Nephron progenitor cell (in vitro differentiated cells): ENCODE measurements at regions not wholly inside any gene's neighbourhood (a gene's known extent, or its start where the extent isn't known, plus 50 kb on each side); places are given as distances from the start of the nearest gene placed in this dataset.

ENCODE experiments used
- DNase-seq: peaks from one replicate; pipeline ENCODE4 v3.0.0; 2021
- H3K27ac Mint-ChIP-seq: 2 replicates; pipeline ENCODE4 v1.8.0; 2021; ENCODE audit warnings: mild to moderate bottlenecking, moderate library complexity, mixed read lengths
- H3K27me3 Mint-ChIP-seq: 2 replicates; pipeline ENCODE4 v1.8.0; 2021; ENCODE audit warnings: mild to moderate bottlenecking, low read depth, mixed read lengths; ENCODE audit not compliant: poor library complexity
- H3K36me3 Mint-ChIP-seq: 2 replicates; pipeline ENCODE4 v1.8.0; 2021; ENCODE audit warnings: low read depth, mixed read lengths
- H3K4me1 Mint-ChIP-seq: 2 replicates; pipeline ENCODE4 v1.8.0; 2021; ENCODE audit warnings: mixed read lengths
- H3K4me3 Mint-ChIP-seq: 2 replicates; pipeline ENCODE4 v1.8.0; 2021; ENCODE audit warnings: mild to moderate bottlenecking, moderate library complexity, mixed read lengths
- H3K9me3 Mint-ChIP-seq: 2 replicates; pipeline ENCODE4 v1.8.0; 2021; ENCODE audit warnings: mild to moderate bottlenecking, moderate library complexity, mixed read lengths
- CTCF ChIP-seq: fragments of 200-600 bp; sonication (generic); IDR thresholded peaks from 2 replicates; pipeline ENCODE4 v1.5.0; 2021; ENCODE audit warnings: antibody characterized with exemption

DNA sequence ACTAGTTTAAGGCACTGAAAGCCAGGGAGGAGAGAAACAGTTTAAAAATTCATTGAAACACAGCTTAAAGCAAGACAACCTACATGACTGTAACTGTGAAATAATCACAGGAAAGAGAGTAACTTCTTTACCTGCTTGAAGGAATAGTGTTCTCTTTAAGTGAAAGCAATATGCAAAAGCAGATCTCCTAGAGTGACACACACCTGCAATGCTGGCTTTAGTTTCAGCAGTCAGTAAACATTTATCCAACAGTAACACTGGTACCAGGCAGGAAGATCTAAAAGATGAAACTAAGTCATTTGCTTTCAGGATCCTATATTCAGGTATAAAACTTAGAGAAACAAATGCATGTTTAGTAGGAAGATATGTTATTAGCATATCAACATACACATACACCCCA, 85.3 kb upstream of the PPM1H start:
- no peak for TF ChIP-seq CTCF
- no peak for DNase-seq
- H3K4me1 Mint-ChIP-seq, result peaks cover 21% of the 10 kb centered on the region
- no peaks in the 10 kb centered on the region for H3K36me3 Mint-ChIP-seq
- no peak overlapping the region for H3K4me3 Mint-ChIP-seq
- H3K9me3 Mint-ChIP-seq, result no peaks in the 10 kb centered on the region
- no peak overlapping the region for H3K27ac Mint-ChIP-seq
- H3K27me3 Mint-ChIP-seq, result peaks cover 3% of the 10 kb centered on the region

DNA sequence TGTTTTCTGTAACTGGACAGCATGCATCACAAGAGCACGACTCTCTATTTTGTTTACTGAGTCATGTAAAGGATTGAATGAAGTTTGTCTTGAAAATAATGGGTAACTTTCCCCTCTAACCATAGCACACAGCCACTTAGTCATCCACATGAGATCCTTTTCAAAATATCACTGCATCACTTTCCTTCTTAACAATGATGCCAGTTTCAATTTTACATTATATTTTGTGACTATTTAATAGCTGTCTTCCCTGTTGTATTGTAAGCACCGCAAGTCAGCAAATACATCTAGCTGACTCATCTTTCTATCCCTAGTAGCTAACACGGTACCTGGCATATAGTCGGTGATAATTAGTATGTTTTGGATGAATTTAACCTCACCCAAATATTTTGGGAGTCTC, 83.3 kb upstream of the PPM1H start:
- Mint-ChIP-seq H3K4me3 (no peak overlapping the region), H3K27ac (peak overlapping the region; percentile 43), H3K4me1 (peaks cover 21% of the 10 kb centered on the region), H3K36me3 (no peaks in the 10 kb centered on the region), H3K27me3 (peaks cover 5% of the 10 kb centered on the region), H3K9me3 (no peaks in the 10 kb centered on the region)
- TF ChIP-seq CTCF, result no peak
- no peak for DNase-seq

GRCh38 chr12:63013302-63013701, 78.4 kb upstream of the PPM1H start:
- H3K27ac Mint-ChIP-seq, result no peak overlapping the region
- no peak for DNase-seq
- no peaks in the 10 kb centered on the region for H3K9me3 Mint-ChIP-seq
- no peak for TF ChIP-seq CTCF
- H3K36me3 Mint-ChIP-seq, result no peaks in the 10 kb centered on the region
- H3K27me3 Mint-ChIP-seq, result peaks cover 5% of the 10 kb centered on the region
- no peak overlapping the region for H3K4me3 Mint-ChIP-seq
- H3K4me1 Mint-ChIP-seq, result peaks cover 3% of the 10 kb centered on the region

DNA sequence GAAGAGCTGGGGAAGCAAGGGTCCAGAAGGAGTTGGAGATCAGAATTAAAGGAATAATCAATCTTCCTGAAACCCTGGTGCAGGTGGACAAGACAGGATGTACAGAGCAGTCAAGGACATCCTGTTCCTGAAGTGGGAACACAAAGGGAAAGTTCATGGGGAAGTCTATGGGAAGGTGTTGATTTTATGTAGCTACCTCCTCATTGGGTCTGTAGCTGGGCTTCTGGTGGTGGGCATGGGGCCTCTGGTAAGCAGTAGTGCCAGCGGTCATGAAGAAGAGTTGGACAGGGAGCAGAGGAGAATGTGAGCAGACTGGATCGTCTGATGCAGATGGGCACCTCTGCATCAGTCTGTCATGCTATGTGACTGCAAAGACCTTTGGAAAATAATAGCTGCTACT, 75.7 kb upstream of the PPM1H start:
- Mint-ChIP-seq H3K4me3 (no peak overlapping the region), H3K9me3 (no peaks in the 10 kb centered on the region), H3K27me3 (peaks cover 5% of the 10 kb centered on the region), H3K27ac (no peak overlapping the region), H3K36me3 (no peaks in the 10 kb centered on the region), H3K4me1 (no peaks in the 10 kb centered on the region)
- DNase-seq, result no peak
- no peak for TF ChIP-seq CTCF

- TF ChIP-seq CTCF, result no peak
- Mint-ChIP-seq H3K4me1 (no peaks in the 10 kb centered on the region), H3K9me3 (no peaks in the 10 kb centered on the region), H3K36me3 (no peaks in the 10 kb centered on the region), H3K27me3 (peaks cover 2% of the 10 kb centered on the region), H3K27ac (no peak overlapping the region), H3K4me3 (no peak overlapping the region)
- DNase-seq, result no peak
These were observed 73.4 kb upstream of the PPM1H start for GRCh38 chr12:63008372-63008771.

- Mint-ChIP-seq H3K27me3 (peaks cover 2% of the 10 kb centered on the region), H3K36me3 (no peaks in the 10 kb centered on the region), H3K4me1 (no peaks in the 10 kb centered on the region), H3K27ac (no peak overlapping the region), H3K9me3 (no peaks in the 10 kb centered on the region), H3K4me3 (no peak overlapping the region)
- TF ChIP-seq CTCF, result no peak
- DNase-seq, result no peak
These were observed 72.8 kb upstream of the PPM1H start for GRCh38 chr12:63007726-63008125.
